DND-41 (cell line): ENCODE measurements at regions not wholly inside any gene's neighbourhood (a gene's known extent, or its start where the extent isn't known, plus 50 kb on each side); places are given as distances from the start of the nearest gene placed in this dataset.

Experiments used
- ATAC-seq: fragments of 200-7000 bp; cut with Tn5 transposase; 3 replicates; pipeline ENCODE4 v1.9.1; 2021; ENCODE audit warnings: low read depth; ENCODE audit not compliant: insufficient read depth
- DNase-seq: peaks from one replicate; pipeline ENCODE4 v3.0.0-alpha.2; 2020
- H2AFZ ChIP-seq: 2 replicates; pipeline ENCODE4 v1.6.0; 2012; ENCODE audit warnings: low read depth, low read length
- H3K27ac ChIP-seq: 2 replicates; pipeline ENCODE4 v1.5.1; 2012; ENCODE audit warnings: low read length, inconsistent platforms
- H3K27me3 ChIP-seq: fragments of 200-600 bp; sonication (generic); 2 replicates; pipeline ENCODE4 v1.6.0; 2012; ENCODE audit warnings: low read length, mild to moderate bottlenecking, inconsistent platforms; ENCODE audit not compliant: insufficient read depth, poor library complexity
- H3K36me3 ChIP-seq: 2 replicates; pipeline ENCODE4 v1.5.1; 2012; ENCODE audit warnings: low read length, inconsistent platforms; ENCODE audit not compliant: insufficient read depth
- H3K4me1 ChIP-seq: 2 replicates; pipeline ENCODE4 v1.5.1; 2012; ENCODE audit warnings: mild to moderate bottlenecking, low read length; ENCODE audit not compliant: insufficient read depth
- H3K4me2 ChIP-seq: 2 replicates; pipeline ENCODE4 v1.6.0; 2012; ENCODE audit warnings: mild to moderate bottlenecking, moderate library complexity, low read length, inconsistent platforms; ENCODE audit not compliant: insufficient read depth
- H3K4me3 ChIP-seq, 2 experiments: fragments of 200-600 bp in 1 of 2; shearing (Covaris generic) in 1 of 2; 2 replicates each; pipeline ENCODE4 v1.5.1; 2012 to 2016; ENCODE audit warnings: inconsistent platforms in 2 of 2, low read length in 2 of 2, mild to moderate bottlenecking in 2 of 2, low read depth in 1 of 2, moderate library complexity in 1 of 2
- H3K79me2 ChIP-seq: 2 replicates; pipeline ENCODE4 v1.6.0; 2012; ENCODE audit warnings: low read length, inconsistent platforms; ENCODE audit not compliant: insufficient read depth
- H3K9ac ChIP-seq: 2 replicates; pipeline ENCODE4 v1.6.0; 2012; ENCODE audit warnings: low read depth, mild to moderate bottlenecking, inconsistent platforms, low read length, moderate library complexity
- H3K9me3 ChIP-seq: 2 replicates; pipeline ENCODE4 v1.5.1; 2012; ENCODE audit warnings: low read length, moderate library complexity, mild to moderate bottlenecking, inconsistent platforms; ENCODE audit not compliant: insufficient read depth, severe bottlenecking
- H4K20me1 ChIP-seq: 2 replicates; pipeline ENCODE4 v1.6.0; 2012; ENCODE audit warnings: low read length; ENCODE audit not compliant: insufficient read depth
- EZH2 ChIP-seq: IDR thresholded peaks from 3 replicates; pipeline ENCODE4 v1.6.1; 2012; ENCODE audit warnings: borderline replicate concordance, low read depth, mild to moderate bottlenecking, moderate library complexity, low read length, inconsistent platforms; ENCODE audit not compliant: severe bottlenecking
- TF ChIP-seq, protein P1 (sequence below): IDR thresholded peaks from 2 replicates; pipeline ENCODE4 v1.5.1; 2012; ENCODE audit warnings: borderline replicate concordance, low read length, moderate library complexity, mild to moderate bottlenecking; ENCODE audit not compliant: poor library complexity, severe bottlenecking; ENCODE audit errors: extremely low read depth

- H3K9ac ChIP-seq = no peak overlapping the region
- no peak for DNase-seq
Observed at GRCh38 chr5:44875661-44876605, 67.2 kb downstream of the MRPS30 start.

DNA sequence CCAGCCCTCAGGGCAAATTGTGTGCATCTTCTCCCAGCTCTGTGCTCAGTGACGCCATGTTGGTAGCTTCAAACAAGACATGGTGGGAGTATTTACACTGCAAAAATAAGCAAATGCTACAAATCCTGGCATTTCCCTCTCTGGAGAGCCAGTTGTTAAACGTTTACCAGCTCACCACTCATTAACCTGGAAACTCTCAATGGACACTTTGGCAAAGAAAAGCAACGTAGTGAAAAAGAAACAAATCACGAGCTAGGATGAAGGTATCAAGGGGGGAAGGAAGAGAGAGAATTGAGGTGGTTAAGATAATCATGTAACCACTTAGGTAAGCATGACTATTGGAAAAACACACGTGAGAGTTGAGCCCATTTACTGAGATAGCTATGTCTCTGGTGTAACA, 72.5 kb downstream of the MRPS30 start:
- ATAC-seq = no peak
- Histone ChIP-seq H3K4me3 (no peak overlapping the region), H3K9ac (no peak overlapping the region), H2AFZ (no peak overlapping the region), H3K27me3 (no peaks in the 10 kb centered on the region), H3K9me3 (peaks cover 3% of the 10 kb centered on the region), H3K27ac (no peak overlapping the region), H3K4me2 (no peak overlapping the region), H4K20me1 (no peaks in the 10 kb centered on the region), H3K79me2 (no peaks in the 10 kb centered on the region), H3K36me3 (no peaks in the 10 kb centered on the region), H3K4me1 (no peaks in the 10 kb centered on the region)
- no peak for TF ChIP-seq EZH2
- TF ChIP-seq, protein P1, sequence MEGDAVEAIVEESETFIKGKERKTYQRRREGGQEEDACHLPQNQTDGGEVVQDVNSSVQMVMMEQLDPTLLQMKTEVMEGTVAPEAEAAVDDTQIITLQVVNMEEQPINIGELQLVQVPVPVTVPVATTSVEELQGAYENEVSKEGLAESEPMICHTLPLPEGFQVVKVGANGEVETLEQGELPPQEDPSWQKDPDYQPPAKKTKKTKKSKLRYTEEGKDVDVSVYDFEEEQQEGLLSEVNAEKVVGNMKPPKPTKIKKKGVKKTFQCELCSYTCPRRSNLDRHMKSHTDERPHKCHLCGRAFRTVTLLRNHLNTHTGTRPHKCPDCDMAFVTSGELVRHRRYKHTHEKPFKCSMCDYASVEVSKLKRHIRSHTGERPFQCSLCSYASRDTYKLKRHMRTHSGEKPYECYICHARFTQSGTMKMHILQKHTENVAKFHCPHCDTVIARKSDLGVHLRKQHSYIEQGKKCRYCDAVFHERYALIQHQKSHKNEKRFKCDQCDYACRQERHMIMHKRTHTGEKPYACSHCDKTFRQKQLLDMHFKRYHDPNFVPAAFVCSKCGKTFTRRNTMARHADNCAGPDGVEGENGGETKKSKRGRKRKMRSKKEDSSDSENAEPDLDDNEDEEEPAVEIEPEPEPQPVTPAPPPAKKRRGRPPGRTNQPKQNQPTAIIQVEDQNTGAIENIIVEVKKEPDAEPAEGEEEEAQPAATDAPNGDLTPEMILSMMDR = no peak
- DNase-seq = no peak

More at GRCh38 chr5:44875661-44876605, 67.2 kb downstream of the MRPS30 start:
- no peak overlapping the region for H3K27ac ChIP-seq
- H3K4me3 ChIP-seq = no peak overlapping the region
- no peaks in the 10 kb centered on the region for H3K27me3 ChIP-seq
- H3K4me2 ChIP-seq = no peak overlapping the region
- TF ChIP-seq EZH2 = no peak
- TF ChIP-seq, protein P1 = no peak
- no peaks in the 10 kb centered on the region for H3K9me3 ChIP-seq
- no peaks in the 10 kb centered on the region for H3K36me3 ChIP-seq
- no peaks in the 10 kb centered on the region for H3K79me2 ChIP-seq
- no peaks in the 10 kb centered on the region for H3K4me1 ChIP-seq
- no peak overlapping the region for H2AFZ ChIP-seq
- peak; percentile 53; the same call in 2 of the 3 replicates for ATAC-seq
- H4K20me1 ChIP-seq = no peaks in the 10 kb centered on the region

- Histone ChIP-seq H2AFZ (no peak overlapping the region), H4K20me1 (no peaks in the 10 kb centered on the region), H3K4me3 (no peak overlapping the region), H3K4me1 (no peaks in the 10 kb centered on the region), H3K27ac (no peak overlapping the region), H3K4me2 (no peak overlapping the region), H3K27me3 (no peaks in the 10 kb centered on the region), H3K36me3 (no peaks in the 10 kb centered on the region), H3K9ac (no peak overlapping the region), H3K9me3 (peaks cover 3% of the 10 kb centered on the region), H3K79me2 (no peaks in the 10 kb centered on the region)
- DNase-seq (no peak), ATAC-seq (no peak)
- no peak for TF ChIP-seq EZH2
- TF ChIP-seq, protein P1 = no peak
Observed at GRCh38 chr5:44884036-44884435, 75.3 kb downstream of the MRPS30 start.
